G401 (cell line): ENCODE measurements at regions not wholly inside any gene's neighbourhood (a gene's known extent, or its start where the extent isn't known, plus 50 kb on each side); places are given as distances from the start of the nearest gene placed in this dataset.
A peak's percentile ranks its signal among the peaks of the same experiment; 100 is the strongest.
"Not testable (repeated sequence)": the region's sequence is repeated elsewhere in the genome, so short reads cannot be mapped to it uniquely, and the experiment has no call there.

ENCODE experiments used
- DNase-seq: peaks from one replicate; pipeline ENCODE4 v3.0.0-alpha.2; 2015; ENCODE audit warnings: low spot score
- in situ Hi-C: cut with HindIII; loops from 2 replicates; pipeline ENCODE4 v1.10.0; 2016; ENCODE audit warnings: low sequenced_read_pairs, mixed read lengths

- DNase-seq, in situ Hi-C loops: not testable (repeated sequence)
Observed at GRCh38 chr5:122515210-122515609, 203.2 kb downstream of the SNCAIP start.

DNA sequence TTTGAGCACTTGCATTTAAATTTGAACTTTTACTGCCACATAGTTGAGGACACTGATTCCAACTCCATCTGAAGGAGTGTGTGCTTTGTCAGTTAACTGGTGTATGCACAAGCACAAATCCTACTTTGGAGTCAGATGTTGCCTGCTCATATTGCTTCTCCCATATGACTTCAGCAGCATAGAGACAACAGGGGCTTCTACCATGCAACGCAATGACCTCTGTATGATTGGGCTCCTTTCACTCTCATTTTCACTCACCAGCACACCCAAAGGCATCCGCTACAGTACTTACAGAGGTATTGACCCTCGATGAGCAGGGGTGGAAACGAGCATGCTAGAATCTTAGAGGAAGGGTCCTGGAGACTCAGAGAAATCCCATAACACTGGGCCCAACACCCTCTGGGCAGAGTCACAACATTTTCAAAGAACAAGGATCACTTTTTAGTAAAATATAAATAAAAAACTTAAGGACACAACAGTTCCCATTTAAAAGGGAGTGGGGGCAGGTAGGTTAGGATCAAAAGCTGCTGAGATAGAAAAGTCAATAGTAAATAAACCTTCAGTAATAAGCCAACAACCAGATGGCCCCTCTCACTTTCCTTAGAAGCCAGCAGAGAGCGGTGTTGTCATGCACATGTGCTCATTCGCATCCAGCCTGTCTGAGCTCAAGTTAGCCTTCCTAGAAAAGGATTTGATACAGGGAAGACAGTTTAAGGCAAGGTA is 203.8 kb downstream of the SNCAIP start:
- in situ Hi-C loops, result no loop called here

GRCh38 chr5:122516432-122516743 is 204.4 kb downstream of the SNCAIP start:
- DNase-seq, result no peak
- in situ Hi-C loops, result no loop called here

More for the DNA sequence above, 203.8 kb downstream of the SNCAIP start:
- DNase-seq, result peak; percentile 27

DNA sequence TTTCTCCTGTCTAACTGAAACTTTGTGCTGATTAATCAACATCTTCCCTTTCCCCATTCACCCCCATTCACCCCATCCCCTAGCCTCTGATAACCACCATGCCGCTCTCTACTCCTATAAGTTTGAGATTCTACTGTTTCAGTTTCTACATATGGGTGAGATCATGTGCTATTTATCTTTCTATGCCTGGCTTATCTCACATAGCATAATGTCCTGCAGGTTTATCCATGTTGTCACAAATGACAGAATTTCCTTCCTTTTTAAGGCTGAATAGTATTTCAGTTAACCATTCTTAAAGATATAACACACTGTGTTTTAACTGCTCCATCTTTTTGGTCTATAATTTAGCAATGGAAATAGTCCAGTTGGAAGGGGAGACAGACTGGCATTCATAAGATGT is 205.1 kb downstream of the SNCAIP start:
- no peak for DNase-seq
- in situ Hi-C loops, result no loop called here

GRCh38 chr5:122523776-122524175 is 211.7 kb downstream of the SNCAIP start:
- in situ Hi-C loops, result no loop called here
- DNase-seq, result no peak

GRCh38 chr5:122527547-122527946 is 215.5 kb downstream of the SNCAIP start:
- no peak for DNase-seq

DNA sequence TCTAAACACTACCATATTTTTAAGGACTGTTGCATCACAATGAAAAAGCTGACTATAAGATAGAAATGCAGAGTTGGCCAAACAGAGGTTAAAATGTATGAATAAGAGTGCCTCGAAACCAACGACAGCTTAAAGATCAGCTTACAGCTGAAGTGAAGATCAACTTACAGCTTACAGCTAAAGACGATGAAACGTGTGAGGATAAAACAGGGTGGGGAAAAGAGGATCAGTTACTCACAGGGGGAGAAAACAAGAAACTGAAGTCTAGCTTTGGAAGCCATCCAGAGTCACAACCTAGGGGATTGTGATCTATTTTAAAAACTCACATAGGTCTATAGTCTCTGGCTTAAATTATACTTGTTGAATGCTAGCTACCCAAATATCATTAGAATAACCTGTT is 220.0 kb downstream of the SNCAIP start:
- in situ Hi-C loops, result no loop called here

More at GRCh38 chr5:122527547-122527946, 215.5 kb downstream of the SNCAIP start:
- in situ Hi-C loops, result no loop called here

GRCh38 chr5:122533825-122534224 is 221.8 kb downstream of the SNCAIP start:
- DNase-seq, result no peak
- in situ Hi-C loops, result no loop called here

More for the DNA sequence above, 220.0 kb downstream of the SNCAIP start:
- DNase-seq, result no peak

DNA sequence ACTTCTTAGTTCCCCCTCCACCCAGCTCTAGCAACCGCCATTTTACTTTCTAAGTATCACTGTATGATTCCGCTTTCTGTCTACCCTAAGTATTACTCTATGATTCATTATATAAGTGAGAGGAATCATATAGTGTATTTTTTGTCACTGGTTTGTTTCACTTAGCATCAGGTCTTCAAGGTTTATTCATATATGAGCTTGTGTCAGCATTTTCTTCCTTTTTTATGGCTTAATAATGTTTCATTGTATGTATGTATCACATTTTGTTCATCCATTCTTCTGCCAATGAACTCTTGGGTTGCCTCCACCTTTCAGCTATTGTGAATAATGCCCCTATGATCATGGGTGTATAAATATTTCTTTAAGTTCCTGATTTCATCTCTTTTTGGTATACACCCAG is 222.8 kb downstream of the SNCAIP start:
- DNase-seq, result no peak
- in situ Hi-C loops, result no loop called here

DNA sequence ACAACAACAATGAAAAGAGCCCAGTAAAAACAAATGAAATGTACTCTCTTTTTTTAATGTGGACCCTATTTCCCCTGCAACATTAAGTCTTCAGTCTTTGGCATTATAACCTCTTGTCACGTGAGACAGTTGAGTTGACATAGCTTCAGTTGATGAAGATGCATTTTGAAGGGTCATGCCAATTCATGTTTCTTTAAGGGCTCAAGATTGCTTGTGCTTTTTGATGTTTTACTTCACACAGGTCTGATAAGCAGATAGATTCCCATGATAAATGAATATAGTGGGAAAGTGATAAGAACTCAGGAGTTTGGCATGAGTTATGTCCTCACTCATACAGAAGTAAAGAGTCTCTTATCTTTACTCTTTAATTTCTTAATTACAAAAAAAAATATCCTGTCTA is 229.4 kb downstream of the SNCAIP start:
- in situ Hi-C loops, result no loop called here
- DNase-seq, result no peak

DNA sequence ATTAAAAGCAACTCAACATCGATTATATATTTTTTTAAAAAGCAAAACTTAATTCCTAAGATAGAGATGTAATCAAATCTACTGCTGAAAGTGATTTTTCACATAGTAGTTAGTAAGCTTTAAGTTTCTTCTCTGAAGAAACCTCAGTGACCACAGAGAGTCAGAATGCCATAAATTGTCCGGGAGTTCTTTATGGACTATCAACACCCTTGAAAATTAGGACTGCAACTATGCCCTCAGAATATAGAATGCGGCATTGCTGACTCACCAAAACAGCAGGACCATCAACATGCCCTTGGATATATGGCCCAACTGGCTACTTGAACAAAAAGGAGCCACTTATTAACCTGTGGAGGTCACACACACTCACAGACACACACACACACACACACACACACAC is 228.9 kb upstream of the SNX2 start:
- no peak for DNase-seq
- in situ Hi-C loops, result no loop called here

- DNase-seq, result no peak
- in situ Hi-C loops, result no loop called here
Observed at GRCh38 chr5:122547219-122547618, 227.7 kb upstream of the SNX2 start.

DNA sequence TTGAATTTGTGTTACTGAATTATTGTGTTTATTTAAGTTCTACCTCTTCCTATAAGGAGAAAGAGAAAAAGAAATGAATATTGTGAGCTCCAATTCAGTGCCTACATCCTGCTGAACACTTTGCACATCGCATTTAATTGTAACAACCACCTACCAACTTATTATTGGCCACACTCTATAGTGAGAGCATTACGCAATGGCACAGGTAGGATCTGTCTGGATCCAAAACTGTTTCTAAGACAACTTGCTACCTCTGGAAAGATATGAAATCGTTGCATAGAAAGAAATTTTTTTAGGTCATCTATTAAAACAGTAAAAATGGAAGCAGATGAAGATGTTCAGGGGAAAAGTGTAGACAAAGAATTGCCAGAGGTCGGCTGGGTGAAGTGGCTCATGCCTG is 227.2 kb upstream of the SNX2 start:
- in situ Hi-C loops, result no loop called here
- no peak for DNase-seq

DNA sequence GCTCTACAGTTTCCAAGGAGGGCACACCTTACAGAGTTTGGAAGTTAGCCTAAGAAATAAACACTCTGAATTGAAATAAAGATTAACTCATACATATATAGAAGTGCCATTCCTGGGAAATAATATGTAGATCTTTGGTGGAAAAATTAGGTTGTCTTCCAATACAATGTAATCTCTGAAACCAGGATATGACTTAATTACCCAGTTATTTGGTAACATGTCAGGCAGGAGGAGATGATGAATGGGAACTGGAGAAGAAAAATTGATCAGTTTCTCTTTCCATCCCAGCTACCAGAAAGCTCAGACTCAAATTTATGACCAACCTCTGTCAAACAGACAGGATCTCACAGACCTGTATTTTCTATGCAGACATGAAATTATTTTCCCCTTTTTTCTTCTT is 215.2 kb upstream of the SNX2 start:
- in situ Hi-C loops, result no loop called here
- no peak for DNase-seq

- no peak for DNase-seq
- in situ Hi-C loops, result no loop called here
Observed at GRCh38 chr5:122561209-122561608, 213.7 kb upstream of the SNX2 start.

GRCh38 chr5:122565331-122565730 is 209.5 kb upstream of the SNX2 start:
- DNase-seq, result no peak
- in situ Hi-C loops, result no loop called here

DNA sequence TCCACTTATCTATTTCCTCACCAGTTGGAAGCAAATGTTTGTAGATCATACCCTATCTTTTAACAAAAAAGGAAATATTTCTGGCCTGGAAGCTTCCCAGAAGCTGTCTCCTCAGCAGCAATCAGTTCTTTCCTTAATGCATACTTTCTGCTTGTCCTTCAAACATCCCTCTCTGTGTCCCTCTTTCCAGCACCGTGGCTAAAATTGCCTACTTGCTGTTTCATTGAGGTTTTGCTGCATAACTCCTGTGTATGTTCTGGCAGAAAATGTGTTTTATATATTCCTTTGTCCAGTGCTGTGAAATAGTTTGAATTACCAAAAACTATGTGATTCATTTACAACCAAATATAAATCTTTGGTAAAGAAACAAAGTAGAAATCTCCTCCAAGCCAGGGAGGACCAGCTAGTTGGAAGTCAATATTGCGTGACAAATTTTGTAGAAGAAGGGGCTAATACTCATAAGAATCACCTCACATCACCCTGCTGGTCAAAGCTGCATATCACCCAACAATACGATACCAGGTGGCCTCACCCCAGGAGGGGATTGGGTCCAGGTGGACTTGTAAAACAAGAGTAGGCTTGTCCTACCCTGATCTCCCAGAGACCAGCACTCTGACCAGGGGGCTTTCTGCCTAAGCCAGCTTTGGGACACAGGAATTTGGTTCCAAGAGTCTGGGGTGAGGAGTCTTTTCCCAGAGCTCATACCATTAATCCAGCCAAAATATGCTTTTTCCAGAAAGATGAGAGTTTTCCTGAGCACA is 198.4 kb upstream of the SNX2 start:
- in situ Hi-C loops, result no loop called here
- no peak for DNase-seq

GRCh38 chr5:122581629-122582028 is 193.3 kb upstream of the SNX2 start:
- no peak for DNase-seq
- in situ Hi-C loops, result no loop called here

DNA sequence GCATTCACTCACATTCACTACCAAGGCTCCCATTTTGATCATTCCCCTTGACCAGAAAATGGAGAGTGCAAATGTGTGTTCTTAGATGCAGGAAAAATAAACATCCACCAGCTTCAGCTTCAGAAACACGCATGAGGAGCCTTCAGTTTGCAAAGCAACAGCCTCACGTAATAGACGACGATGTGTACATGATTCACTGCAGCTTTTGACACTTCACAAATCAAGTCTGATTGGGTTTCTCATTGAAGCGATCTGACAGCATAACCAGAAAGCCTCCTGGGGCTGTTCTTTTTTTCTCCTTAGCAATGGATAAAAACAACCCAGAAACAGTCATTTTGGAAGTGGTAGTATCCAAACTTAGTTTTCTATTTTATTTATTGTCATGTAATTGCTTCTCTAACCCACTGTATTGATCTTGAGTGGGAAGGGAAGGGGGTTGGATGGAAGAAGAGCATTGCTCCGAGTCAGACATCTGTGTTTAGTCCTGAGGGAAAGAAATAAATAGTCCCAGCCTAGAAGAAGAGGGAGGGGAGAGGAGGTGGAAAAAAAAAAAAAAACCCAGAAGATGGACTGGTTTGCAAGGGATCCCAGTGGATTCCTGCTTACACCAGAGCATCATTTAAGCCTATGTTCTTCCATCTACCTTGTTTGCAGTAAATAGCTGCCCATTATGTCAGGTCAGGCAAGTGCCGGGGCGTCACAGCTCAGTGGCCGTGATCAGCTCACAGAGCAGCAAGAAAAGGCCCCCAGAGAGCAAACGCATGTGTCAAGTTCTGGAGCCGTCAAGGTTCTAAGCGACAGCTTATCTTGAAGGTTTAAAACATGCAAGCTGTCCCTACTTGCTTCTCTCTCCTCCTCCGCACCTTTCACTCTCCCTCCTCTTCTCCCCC is 190.2 kb upstream of the SNX2 start:
- DNase-seq, result no peak
- in situ Hi-C loops, result no loop called here

GRCh38 chr5:122585371-122585770 is 189.5 kb upstream of the SNX2 start:
- in situ Hi-C loops, result no loop called here
- DNase-seq, result no peak
